Stimulated activated CD4-positive, alpha-beta T cell treated with anti-CD3 and anti-CD28 coated beads, Interleukin-2, amount 100 ng/mL, for 24 hours (primary cell): ENCODE measurements at regions not wholly inside any gene's neighbourhood (a gene's known extent, or its start where the extent isn't known, plus 50 kb on each side); places are given as distances from the start of the nearest gene placed in this dataset.
"Not testable (repeated sequence)": the region's sequence is repeated elsewhere in the genome, so short reads cannot be mapped to it uniquely, and the experiment has no call there.

Experiments
- DNase-seq, 2 donors: peaks; one replicate each; pipeline ENCODE4 v3.0.0-alpha.2; 2020

GRCh38 chr3:6362406-6362805 lies 498.5 kb upstream of the GRM7 start:
- no peak for DNase-seq

DNA sequence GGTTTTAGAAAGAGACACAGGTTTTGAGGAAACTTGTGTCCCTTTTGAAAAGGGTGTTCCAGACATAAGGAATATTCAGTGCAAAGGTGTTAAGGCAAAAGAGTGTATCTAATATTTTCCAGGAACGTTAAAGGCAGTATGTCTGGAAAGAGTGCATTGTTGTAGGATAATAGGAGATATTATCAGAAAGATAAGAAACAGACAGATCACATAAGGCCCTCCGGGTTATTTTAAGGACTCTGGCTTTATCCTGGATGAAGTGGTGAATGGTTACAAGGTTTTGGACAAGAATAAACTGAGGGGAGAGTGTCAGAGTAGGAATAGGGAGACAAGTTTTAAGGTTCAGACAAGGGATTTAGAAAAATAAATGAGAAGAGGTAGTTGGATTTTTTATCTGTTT lies 493.7 kb upstream of the GRM7 start:
- DNase-seq, result no peak

DNA sequence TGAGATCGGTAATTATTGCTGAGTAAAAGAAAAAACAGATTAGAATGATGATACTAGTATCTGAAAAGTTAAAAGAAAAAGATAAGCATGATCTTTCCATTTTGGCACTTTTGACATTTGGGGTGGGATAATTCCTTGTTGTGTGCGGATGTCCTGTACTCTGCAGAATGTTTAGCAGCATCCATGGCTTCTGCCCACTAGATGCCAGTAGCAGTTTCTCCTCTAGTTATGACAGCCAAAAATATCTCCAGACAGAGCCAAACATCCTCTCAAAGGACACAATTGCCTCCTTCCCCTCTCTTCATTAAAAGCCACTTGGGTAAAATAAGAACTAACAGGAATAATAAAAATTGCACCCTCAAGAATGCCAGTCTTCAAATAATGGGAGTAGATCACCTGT lies 468.8 kb upstream of the GRM7 start:
- no peak for DNase-seq

GRCh38 chr3:6394944-6395343 lies 466.0 kb upstream of the GRM7 start:
- no peak for DNase-seq

DNA sequence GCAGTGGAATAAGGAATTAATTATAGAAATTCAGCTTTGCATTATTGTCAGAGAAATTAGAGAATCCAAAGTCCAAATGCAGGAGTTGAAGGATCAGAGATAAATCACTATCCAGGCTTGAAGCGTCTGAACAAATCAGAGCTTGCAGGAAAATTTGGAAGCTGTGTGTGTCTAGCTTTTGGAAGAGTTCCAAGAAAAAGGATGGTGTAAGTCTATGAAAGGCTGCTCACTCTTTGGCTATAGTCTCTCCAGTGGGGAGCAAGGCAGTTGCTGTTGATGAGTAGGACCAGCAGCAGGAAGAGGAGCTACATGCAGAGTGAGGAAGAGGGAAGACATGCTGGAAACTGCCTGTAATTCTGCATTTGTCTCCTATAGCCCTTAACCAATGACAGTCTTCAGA lies 464.3 kb upstream of the GRM7 start:
- no peak for DNase-seq

DNA sequence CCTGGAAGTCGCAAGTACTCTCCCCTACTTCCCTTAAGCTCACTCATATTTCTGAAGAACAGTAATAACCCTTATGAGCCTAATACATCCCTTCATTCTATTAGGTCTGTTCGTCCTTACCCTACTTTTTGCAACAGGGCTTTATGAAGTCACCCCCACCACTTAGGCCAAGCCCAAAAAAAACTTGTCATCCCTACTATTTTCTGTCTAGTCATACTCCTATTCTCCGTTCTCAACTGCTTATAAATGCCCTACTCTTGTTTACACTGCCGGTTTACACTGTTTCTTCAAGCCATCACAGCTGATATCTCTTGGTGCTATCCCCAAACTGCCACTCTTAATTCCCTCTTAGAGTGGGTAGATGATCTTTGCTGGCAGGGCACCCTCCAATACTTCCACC lies 458.2 kb upstream of the GRM7 start:
- not testable (repeated sequence) for DNase-seq

DNA sequence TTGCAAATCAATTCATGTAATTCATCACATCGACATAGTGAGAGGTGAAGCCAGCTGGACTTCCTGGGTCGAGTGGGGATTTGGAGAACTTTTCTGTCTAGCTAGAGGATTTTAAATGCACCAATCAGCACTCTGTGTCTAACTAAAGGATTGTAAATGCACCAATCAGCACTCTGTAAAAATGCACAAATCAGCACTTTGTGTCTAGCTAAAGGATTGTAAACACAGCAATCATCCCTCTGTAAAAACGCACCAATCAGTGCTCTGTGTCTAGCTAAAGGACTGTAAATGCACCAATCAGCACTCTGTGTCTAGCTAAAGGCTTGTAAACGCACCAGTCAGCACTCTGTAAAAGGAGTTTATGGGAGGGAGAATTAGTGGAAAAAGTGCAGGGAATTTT lies 454.0 kb upstream of the GRM7 start:
- DNase-seq, result not testable (repeated sequence)

GRCh38 chr3:6416049-6416661 lies 444.8 kb upstream of the GRM7 start:
- no peak for DNase-seq

DNA sequence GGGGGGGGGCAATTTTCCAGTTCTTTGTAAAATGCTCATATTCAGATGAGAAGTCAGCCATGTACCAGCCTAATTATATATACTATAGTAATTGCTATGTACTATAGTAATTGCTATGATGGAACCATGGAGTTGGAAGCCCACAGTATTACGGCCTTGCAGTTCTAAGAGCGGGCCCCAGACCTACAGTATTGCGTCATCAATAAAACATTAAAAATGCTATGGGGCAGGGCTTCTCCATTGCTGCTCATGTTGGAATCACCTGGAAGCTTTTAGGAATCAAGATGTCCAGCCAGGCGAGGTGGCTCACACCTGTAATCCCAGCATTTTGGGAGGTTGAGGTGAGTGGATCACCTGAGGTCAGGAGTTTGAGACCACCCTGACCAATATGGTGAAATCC lies 443.7 kb upstream of the GRM7 start:
- DNase-seq, result no peak

- DNase-seq, result no peak
Observed at GRCh38 chr3:6418485-6418884, 442.4 kb upstream of the GRM7 start.

- no peak for DNase-seq
Observed at GRCh38 chr3:6421666-6422445, 439.1 kb upstream of the GRM7 start.

- no peak for DNase-seq
Observed at GRCh38 chr3:6425289-6425820, 435.6 kb upstream of the GRM7 start.

DNA sequence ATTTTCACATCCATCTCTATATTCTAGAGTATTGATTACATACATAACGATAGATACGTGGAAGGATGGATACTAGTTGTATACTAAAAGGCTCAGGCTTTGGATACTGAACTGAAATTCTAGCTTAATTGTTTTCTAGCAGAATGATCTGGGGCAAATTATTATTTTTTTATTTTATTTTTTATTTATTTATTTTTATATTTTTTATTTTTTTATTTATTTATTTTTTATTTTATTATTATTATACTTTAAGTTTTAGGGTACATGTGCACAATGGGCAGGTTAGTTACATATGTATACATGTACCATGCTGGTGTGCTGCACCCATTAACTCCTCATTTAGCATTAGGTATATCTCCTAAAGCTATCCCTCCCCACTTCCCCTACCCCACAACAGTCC lies 432.6 kb upstream of the GRM7 start:
- not testable (repeated sequence) for DNase-seq

DNA sequence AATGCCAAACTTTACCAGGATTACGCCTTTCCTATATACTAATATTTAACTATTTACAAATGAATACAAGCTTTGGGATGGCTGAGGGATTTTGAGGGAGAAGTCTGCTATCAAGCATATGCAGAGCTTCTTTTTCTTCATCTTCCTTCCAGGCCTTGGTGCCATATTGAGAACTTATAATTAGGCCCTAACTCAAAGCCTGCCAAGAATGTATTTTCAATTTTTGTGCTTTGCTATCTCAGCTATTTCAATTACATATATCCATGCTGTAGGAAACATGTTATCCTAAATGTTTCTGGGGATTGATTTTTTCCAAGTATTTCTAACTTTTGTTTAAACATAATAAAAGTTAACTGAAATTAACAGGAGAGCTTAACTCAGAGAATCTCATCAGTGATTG lies 425.0 kb upstream of the GRM7 start:
- no peak for DNase-seq

GRCh38 chr3:6437631-6438030 lies 423.3 kb upstream of the GRM7 start:
- no peak for DNase-seq

DNA sequence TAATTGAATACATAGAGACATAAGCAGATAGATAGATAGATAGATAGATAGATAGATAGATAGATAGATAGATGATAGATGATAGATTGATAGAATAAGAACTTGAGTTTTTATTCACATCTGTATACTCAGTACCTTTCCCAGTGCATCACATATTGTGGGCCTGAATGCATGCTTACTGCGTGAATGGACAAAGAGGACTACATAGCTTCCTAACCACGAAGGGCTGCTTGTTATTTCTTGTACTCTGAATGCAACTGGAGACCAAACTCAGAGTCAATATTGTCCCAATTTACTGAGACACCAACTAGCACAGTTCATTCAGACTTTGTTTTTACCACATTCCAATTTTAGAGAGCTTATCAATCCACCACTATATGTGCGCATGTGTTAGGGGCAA lies 422.9 kb upstream of the GRM7 start:
- DNase-seq, result no peak

- no peak for DNase-seq
Observed at GRCh38 chr3:6439226-6439625, 421.7 kb upstream of the GRM7 start.

DNA sequence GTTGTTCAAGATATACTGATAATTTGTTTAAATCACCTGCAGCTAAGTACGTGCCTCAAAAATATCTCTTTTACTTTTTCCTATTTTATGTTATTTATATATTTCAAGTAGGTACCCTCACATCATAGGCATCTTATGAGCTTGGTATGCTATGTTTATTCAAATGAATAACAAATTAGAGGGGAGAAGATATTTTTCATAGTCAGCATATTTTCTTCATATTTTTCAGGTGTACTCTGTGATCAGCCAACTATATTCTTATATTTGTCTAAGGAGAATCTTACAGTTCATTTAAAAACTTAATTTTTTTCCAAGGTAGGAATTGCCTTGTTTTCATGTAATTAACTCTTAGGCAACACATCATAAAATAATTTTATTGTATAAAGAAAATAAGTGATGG lies 421.1 kb upstream of the GRM7 start:
- no peak for DNase-seq

- no peak for DNase-seq
Observed at GRCh38 chr3:6444888-6445658, 415.8 kb upstream of the GRM7 start.

GRCh38 chr3:6447166-6447801 lies 413.6 kb upstream of the GRM7 start:
- DNase-seq, result no peak

DNA sequence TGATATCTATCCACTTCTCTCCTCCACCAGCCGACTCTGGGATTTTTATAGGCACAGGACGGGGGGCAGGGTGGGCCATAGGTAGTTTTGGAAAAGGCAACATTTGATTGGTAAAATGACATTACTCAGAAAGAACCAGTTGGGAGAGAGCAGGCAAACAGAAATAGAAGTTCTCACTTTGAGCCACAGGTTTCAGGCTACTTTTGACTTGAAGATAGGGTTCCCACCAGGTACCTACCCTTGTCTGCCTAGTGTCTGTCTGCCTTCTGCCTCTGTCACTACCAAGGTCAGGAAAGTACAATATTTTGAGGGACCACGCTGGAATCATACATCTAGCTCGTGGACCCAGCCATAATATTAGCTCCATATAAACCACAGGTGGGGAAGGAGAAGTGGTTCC lies 412.9 kb upstream of the GRM7 start:
- DNase-seq, result no peak

DNA sequence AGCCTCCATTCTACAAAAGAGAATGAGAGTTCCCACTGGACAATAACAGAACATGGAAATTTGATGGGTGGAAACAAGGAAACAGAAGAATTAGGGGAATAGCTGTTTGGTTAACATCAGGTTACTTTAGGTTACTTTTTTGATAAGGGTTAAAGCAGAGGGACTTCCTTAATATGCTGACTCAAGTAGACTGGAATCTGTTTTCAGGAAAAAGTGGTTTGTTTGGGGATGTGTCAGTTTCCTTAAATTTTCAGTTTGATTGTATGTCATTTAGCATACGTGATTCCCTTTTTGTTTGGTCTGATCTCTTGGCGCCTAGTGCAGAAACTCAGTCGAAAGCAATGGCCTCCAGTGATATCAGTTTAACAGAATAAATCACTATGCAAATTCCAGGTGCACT lies 411.8 kb upstream of the GRM7 start:
- no peak for DNase-seq

- DNase-seq, result no peak
Observed at GRCh38 chr3:6452974-6453373, 407.9 kb upstream of the GRM7 start.
